Sigmoid colon (tissue), 4 donors: ENCODE measurements at regions not wholly inside any gene's neighbourhood (a gene's known extent, or its start where the extent isn't known, plus 50 kb on each side); places are given as distances from the start of the nearest gene placed in this dataset.
"Not testable (repeated sequence)": the region's sequence is repeated elsewhere in the genome, so short reads cannot be mapped to it uniquely, and the experiment has no call there.

ENCODE experiments used
- EP300 ChIP-seq, 4 donors: sonication (generic); formaldehyde crosslinking; IDR thresholded peaks; one replicate each; pipeline ENCODE4 v1.6.1; 2017; ENCODE audit warnings: antibody characterized with exemption in 4 of 4
- TF ChIP-seq, protein P1 (sequence below), 4 experiments: fragments of 450-650 bp in 3 of 4; fragments of 200-600 bp in 1 of 4; IDR thresholded peaks; one replicate each; pipeline ENCODE4 v1.5.1; 2016 to 2019; ENCODE audit warnings: antibody characterized with exemption in 4 of 4, mild to moderate bottlenecking in 3 of 4, moderate library complexity in 2 of 4

GRCh38 chr3:193823213-193823605 lies 230.2 kb downstream of the OPA1 start:
- TF ChIP-seq, protein P1, sequence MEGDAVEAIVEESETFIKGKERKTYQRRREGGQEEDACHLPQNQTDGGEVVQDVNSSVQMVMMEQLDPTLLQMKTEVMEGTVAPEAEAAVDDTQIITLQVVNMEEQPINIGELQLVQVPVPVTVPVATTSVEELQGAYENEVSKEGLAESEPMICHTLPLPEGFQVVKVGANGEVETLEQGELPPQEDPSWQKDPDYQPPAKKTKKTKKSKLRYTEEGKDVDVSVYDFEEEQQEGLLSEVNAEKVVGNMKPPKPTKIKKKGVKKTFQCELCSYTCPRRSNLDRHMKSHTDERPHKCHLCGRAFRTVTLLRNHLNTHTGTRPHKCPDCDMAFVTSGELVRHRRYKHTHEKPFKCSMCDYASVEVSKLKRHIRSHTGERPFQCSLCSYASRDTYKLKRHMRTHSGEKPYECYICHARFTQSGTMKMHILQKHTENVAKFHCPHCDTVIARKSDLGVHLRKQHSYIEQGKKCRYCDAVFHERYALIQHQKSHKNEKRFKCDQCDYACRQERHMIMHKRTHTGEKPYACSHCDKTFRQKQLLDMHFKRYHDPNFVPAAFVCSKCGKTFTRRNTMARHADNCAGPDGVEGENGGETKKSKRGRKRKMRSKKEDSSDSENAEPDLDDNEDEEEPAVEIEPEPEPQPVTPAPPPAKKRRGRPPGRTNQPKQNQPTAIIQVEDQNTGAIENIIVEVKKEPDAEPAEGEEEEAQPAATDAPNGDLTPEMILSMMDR (IDR thresholded peaks at IDR 0.05), result not testable (repeated sequence)
- TF ChIP-seq EP300 (IDR thresholded peaks at IDR 0.05), result not testable (repeated sequence)
